Fibroblast of villous mesenchyme (primary cell): ENCODE measurements at regions not wholly inside any gene's neighbourhood (a gene's known extent, or its start where the extent isn't known, plus 50 kb on each side); places are given as distances from the start of the nearest gene placed in this dataset.

Source experiments
- DNase-seq: peaks from one replicate; pipeline ENCODE4 v3.0.0-alpha.2; 2010; ENCODE audit warnings: low read depth
- H3K4me3 ChIP-seq: 2 replicates; pipeline ENCODE4 v1.5.1; 2011; ENCODE audit warnings: low read depth, mild to moderate bottlenecking, low read length
- TF ChIP-seq, protein P1 (sequence below): IDR thresholded peaks from 2 replicates; pipeline ENCODE4 v1.5.1; 2012; ENCODE audit warnings: low read depth, mild to moderate bottlenecking, low read length; ENCODE audit not compliant: insufficient read depth

DNA sequence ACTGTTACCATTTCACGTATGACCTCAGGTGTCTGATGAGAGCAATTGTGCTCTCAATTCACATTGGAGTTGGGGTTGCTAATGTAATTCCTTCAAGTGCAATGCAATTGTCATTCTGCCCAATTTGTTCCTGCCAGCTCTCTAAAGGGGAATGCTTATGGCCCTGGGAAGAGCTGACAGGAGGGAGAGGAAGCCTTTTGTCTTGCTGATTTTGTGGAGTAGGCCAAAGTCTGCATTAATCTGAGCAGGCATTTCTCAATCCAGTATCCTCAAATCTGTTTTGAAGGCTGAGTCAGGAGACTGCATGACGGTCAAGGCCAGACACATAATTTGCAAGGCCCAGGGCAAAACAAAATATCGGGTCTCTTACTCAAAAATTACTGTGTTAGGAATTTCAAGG lies 326.4 kb upstream of the SPHKAP start:
- TF ChIP-seq, protein P1, sequence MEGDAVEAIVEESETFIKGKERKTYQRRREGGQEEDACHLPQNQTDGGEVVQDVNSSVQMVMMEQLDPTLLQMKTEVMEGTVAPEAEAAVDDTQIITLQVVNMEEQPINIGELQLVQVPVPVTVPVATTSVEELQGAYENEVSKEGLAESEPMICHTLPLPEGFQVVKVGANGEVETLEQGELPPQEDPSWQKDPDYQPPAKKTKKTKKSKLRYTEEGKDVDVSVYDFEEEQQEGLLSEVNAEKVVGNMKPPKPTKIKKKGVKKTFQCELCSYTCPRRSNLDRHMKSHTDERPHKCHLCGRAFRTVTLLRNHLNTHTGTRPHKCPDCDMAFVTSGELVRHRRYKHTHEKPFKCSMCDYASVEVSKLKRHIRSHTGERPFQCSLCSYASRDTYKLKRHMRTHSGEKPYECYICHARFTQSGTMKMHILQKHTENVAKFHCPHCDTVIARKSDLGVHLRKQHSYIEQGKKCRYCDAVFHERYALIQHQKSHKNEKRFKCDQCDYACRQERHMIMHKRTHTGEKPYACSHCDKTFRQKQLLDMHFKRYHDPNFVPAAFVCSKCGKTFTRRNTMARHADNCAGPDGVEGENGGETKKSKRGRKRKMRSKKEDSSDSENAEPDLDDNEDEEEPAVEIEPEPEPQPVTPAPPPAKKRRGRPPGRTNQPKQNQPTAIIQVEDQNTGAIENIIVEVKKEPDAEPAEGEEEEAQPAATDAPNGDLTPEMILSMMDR = no peak
- peak; percentile 17 for DNase-seq
- H3K4me3 ChIP-seq = no peak overlapping the region

- H3K4me3 ChIP-seq = no peak overlapping the region
- DNase-seq = no peak
- TF ChIP-seq, protein P1 = no peak
Observed at GRCh38 chr2:228507231-228507824, 325.8 kb upstream of the SPHKAP start.

- DNase-seq = no peak
- no peak overlapping the region for H3K4me3 ChIP-seq
- TF ChIP-seq, protein P1 = no peak
Observed at GRCh38 chr2:228503731-228504130, 322.2 kb upstream of the SPHKAP start.

- TF ChIP-seq, protein P1 = no peak
- no peak overlapping the region for H3K4me3 ChIP-seq
- DNase-seq = no peak
Observed at GRCh38 chr2:228493852-228494251, 312.4 kb upstream of the SPHKAP start.

GRCh38 chr2:228479014-228479413 lies 297.5 kb upstream of the SPHKAP start:
- H3K4me3 ChIP-seq = no peak overlapping the region
- DNase-seq = no peak
- TF ChIP-seq, protein P1 = no peak

- peak; percentile 1 for DNase-seq
- no peak overlapping the region for H3K4me3 ChIP-seq
- TF ChIP-seq, protein P1 = no peak
Observed at GRCh38 chr2:228474466-228474865, 293.0 kb upstream of the SPHKAP start.

GRCh38 chr2:228469721-228470120 lies 288.2 kb upstream of the SPHKAP start:
- no peak for DNase-seq
- TF ChIP-seq, protein P1 = no peak
- H3K4me3 ChIP-seq = no peak overlapping the region
